WTC11 (cell line): ENCODE measurements at regions not wholly inside any gene's neighbourhood (a gene's known extent, or its start where the extent isn't known, plus 50 kb on each side); places are given as distances from the start of the nearest gene placed in this dataset.

Source experiments
- ATAC-seq: fragments of 200-7000 bp; cut with Tn5 transposase; 2 replicates; pipeline ENCODE4 v1.10.0; 2021; ENCODE audit warnings: mild to moderate bottlenecking, moderate library complexity
- CTCF ChIA-PET: fragments of 300-600 bp; sonication (Branson Sonifier 250); formaldehyde crosslinking; loops from one replicate; lab custom pipeline; 2021; ENCODE audit warnings: antibody characterized with exemption; lab: Charles Lee
- POLR2A ChIA-PET: fragments of 350-600 bp; sonication (Branson Sonifier 250); formaldehyde crosslinking; loops from one replicate; lab custom pipeline; 2021; ENCODE audit warnings: antibody characterized with exemption; lab: Charles Lee
- DNase-seq: peaks from one replicate; pipeline ENCODE4 v3.0.0; 2021; ENCODE audit warnings: low spot score
- H3K27ac Mint-ChIP-seq: 2 replicates; pipeline ENCODE4 v1.8.0; 2021; ENCODE audit warnings: mixed read lengths
- H3K27me3 Mint-ChIP-seq: 2 replicates; pipeline ENCODE4 v1.8.0; 2021; ENCODE audit warnings: low read depth, mild to moderate bottlenecking, moderate library complexity, mixed read lengths
- H3K36me3 Mint-ChIP-seq: 2 replicates; pipeline ENCODE4 v1.8.0; 2021; ENCODE audit warnings: mixed read lengths
- H3K4me1 Mint-ChIP-seq: 2 replicates; pipeline ENCODE4 v1.8.0; 2022; ENCODE audit warnings: mixed read lengths
- H3K4me3 Mint-ChIP-seq: 2 replicates; pipeline ENCODE4 v1.8.0; 2021; ENCODE audit warnings: mild to moderate bottlenecking, moderate library complexity, mixed read lengths
- H3K9me3 Mint-ChIP-seq: 2 replicates; pipeline ENCODE4 v1.8.0; 2021; ENCODE audit warnings: mixed read lengths
- ESRRA ChIP-seq: sonication (generic); formaldehyde crosslinking; IDR thresholded peaks from 2 replicates; pipeline ENCODE4 v1.8.1; 2022; ENCODE audit warnings: mild to moderate bottlenecking, missing genetic modification reagents, borderline replicate concordance
- JAZF1 ChIP-seq: fragments of 250-450 bp; sonication (Bioruptor Pico); IDR thresholded peaks from 2 replicates; pipeline ENCODE4 v1.9.0; 2021; ENCODE audit warnings: moderate library complexity, mild to moderate bottlenecking, inconsistent platforms
- JUN ChIP-seq: sonication (generic); formaldehyde crosslinking; IDR thresholded peaks from 2 replicates; pipeline ENCODE4 v1.8.0; 2023; ENCODE audit warnings: mild to moderate bottlenecking, missing genetic modification reagents
- NFE2L1 ChIP-seq: sonication (generic); formaldehyde crosslinking; IDR thresholded peaks from 2 replicates; pipeline ENCODE4 v1.8.1; 2023; ENCODE audit warnings: missing genetic modification reagents
- NFYB ChIP-seq: sonication (generic); formaldehyde crosslinking; conservative IDR thresholded peaks from 2 replicates; pipeline ENCODE4 v1.8.0; 2022; ENCODE audit warnings: low read depth, missing genetic modification reagents
- NR2C2 ChIP-seq: sonication (generic); formaldehyde crosslinking; IDR thresholded peaks from 2 replicates; pipeline ENCODE4 v1.8.0; 2022; ENCODE audit warnings: mild to moderate bottlenecking, missing genetic modification reagents
- OVOL2 ChIP-seq: fragments of 250-450 bp; sonication (Bioruptor Pico); IDR thresholded peaks from 2 replicates; pipeline ENCODE4 v1.9.0; 2021; ENCODE audit warnings: mild to moderate bottlenecking, borderline replicate concordance
- RORB ChIP-seq: fragments of 250-450 bp; sonication (Bioruptor Pico); IDR thresholded peaks from 2 replicates; pipeline ENCODE4 v1.9.0; 2021; ENCODE audit warnings: mild to moderate bottlenecking
- SMAD4 ChIP-seq: sonication (generic); formaldehyde crosslinking; IDR thresholded peaks from 2 replicates; pipeline ENCODE4 v1.8.0; 2022; ENCODE audit warnings: mild to moderate bottlenecking, missing genetic modification reagents
- TP53 ChIP-seq: sonication (generic); formaldehyde crosslinking; IDR thresholded peaks from 2 replicates; pipeline ENCODE4 v1.8.1; 2023; ENCODE audit warnings: mild to moderate bottlenecking, missing genetic modification reagents
- ZBTB21 ChIP-seq: sonication (generic); formaldehyde crosslinking; IDR thresholded peaks from 2 replicates; pipeline ENCODE4 v1.8.1; 2023; ENCODE audit warnings: mild to moderate bottlenecking, missing genetic modification reagents, borderline replicate concordance
- ZNF416 ChIP-seq: fragments of 250-450 bp; sonication (Bioruptor Pico); IDR thresholded peaks from 2 replicates; pipeline ENCODE4 v1.9.0; 2021; ENCODE audit warnings: mild to moderate bottlenecking, inconsistent platforms
- TF ChIP-seq, protein P1 (sequence below): sonication (generic); formaldehyde crosslinking; IDR thresholded peaks from 2 replicates; pipeline ENCODE4 v1.8.1; 2022; ENCODE audit warnings: low read depth, missing genetic modification reagents, borderline replicate concordance
- TF ChIP-seq, protein P2 (sequence below): sonication (generic); formaldehyde crosslinking; IDR thresholded peaks from 2 replicates; pipeline ENCODE4 v1.8.1; 2023; ENCODE audit warnings: mild to moderate bottlenecking, missing genetic modification reagents, moderate library complexity
- TF ChIP-seq, protein P3 (sequence below): sonication (generic); formaldehyde crosslinking; IDR thresholded peaks from 2 replicates; pipeline ENCODE4 v1.8.0; 2023; ENCODE audit warnings: missing genetic modification reagents, mild to moderate bottlenecking, borderline replicate concordance
- TF ChIP-seq, protein P4 (sequence below): sonication (generic); formaldehyde crosslinking; IDR thresholded peaks from 2 replicates; pipeline ENCODE4 v1.8.1; 2022; ENCODE audit warnings: mild to moderate bottlenecking, moderate library complexity, missing genetic modification reagents
- TF ChIP-seq, protein P5 (sequence below): sonication (generic); formaldehyde crosslinking; IDR thresholded peaks from 2 replicates; pipeline ENCODE4 v1.8.0; 2022; ENCODE audit warnings: mild to moderate bottlenecking, missing genetic modification reagents

DNA sequence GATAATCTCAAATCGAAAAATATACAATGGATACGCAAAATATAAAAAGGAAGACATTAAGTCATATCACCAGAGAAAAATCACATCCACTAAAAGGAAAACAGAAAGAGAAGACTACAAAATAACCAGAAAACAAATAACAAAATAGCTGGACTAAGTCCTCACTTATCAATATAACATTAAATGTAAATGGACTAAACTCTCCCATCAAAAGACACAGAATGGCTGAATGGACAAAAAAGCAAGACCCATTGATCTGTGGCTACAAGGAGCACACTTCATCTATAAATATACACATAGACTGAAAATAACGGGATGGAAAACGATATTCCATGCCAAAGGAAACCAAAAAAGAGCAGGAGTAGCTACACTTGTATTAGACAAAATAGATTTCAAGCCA is 161.0 kb upstream of the PRKD1 start:
- Mint-ChIP-seq H3K9me3 (peaks cover 85% of the 10 kb centered on the region), H3K27me3 (peaks cover 6% of the 10 kb centered on the region; the same call in 1 of the 2 replicates), H3K27ac (no peak overlapping the region), H3K4me1 (peaks cover 7% of the 10 kb centered on the region), H3K36me3 (peaks cover 60% of the 10 kb centered on the region), H3K4me3 (no peak overlapping the region)
- ChIA-PET CTCF (no interaction called here), POLR2A (no interaction called here)
- DNase-seq (no peak), ATAC-seq (no peak)
- TF ChIP-seq, protein P1, sequence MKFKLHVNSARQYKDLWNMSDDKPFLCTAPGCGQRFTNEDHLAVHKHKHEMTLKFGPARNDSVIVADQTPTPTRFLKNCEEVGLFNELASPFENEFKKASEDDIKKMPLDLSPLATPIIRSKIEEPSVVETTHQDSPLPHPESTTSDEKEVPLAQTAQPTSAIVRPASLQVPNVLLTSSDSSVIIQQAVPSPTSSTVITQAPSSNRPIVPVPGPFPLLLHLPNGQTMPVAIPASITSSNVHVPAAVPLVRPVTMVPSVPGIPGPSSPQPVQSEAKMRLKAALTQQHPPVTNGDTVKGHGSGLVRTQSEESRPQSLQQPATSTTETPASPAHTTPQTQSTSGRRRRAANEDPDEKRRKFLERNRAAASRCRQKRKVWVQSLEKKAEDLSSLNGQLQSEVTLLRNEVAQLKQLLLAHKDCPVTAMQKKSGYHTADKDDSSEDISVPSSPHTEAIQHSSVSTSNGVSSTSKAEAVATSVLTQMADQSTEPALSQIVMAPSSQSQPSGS (CRISPR knock-in tag), result no peak
- no peak for TF ChIP-seq TP53 (CRISPR knock-in tag)
- TF ChIP-seq, all 79 proteins: peak for 0

DNA sequence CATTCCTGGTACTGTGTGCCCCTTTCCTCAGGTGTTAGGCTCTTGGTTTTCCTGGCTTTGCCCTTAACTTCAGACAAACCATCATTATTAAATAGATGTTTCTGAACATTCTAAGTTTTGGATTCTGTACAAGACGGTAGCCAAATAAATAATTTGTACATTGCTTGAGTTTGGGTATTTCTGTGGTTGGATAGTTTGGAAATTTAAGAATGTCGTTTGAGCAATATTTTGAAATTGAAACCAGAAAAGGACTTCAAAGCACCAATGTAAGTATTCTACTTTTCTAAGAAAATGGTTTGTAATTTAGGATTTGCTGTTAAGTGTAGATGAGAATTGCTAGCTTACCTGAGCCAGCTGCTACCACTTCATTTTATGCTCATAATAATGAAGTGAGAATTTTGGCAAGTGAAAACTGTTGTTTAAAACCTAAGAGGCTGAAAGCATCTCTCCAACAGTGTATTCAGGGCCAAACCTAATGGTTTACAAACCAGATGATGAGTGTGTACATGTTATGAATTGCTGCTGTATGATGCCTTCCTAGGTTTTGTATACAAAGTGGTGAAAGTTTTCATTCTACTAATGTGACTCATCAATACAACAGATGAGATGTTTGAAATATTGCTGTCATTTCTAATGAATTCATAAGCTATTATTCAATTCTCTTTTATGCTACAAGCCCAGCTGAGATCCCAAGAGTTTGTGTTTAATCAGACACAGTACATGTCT is 181.5 kb upstream of the PRKD1 start:
- H3K36me3 Mint-ChIP-seq, result peaks cover 14% of the 10 kb centered on the region
- DNase-seq (no peak), ATAC-seq (no peak)
- H3K4me1 Mint-ChIP-seq, result no peaks in the 10 kb centered on the region
- peaks cover 32% of the 10 kb centered on the region for H3K9me3 Mint-ChIP-seq
- H3K27me3 Mint-ChIP-seq, result peaks cover 9% of the 10 kb centered on the region
- TF ChIP-seq NFYB (CRISPR knock-in tag) (no peak), ZBTB21 (CRISPR knock-in tag) (no peak), JAZF1 (CRISPR knock-in tag) (no peak), NFE2L1 (no peak), SMAD4 (no peak), NR2C2 (CRISPR knock-in tag) (no peak), ZNF416 (CRISPR knock-in tag) (no peak), RORB (CRISPR knock-in tag) (no peak), JUN (CRISPR knock-in tag) (no peak), ESRRA (CRISPR knock-in tag) (no peak), OVOL2 (no peak)
- TF ChIP-seq, protein P2, sequence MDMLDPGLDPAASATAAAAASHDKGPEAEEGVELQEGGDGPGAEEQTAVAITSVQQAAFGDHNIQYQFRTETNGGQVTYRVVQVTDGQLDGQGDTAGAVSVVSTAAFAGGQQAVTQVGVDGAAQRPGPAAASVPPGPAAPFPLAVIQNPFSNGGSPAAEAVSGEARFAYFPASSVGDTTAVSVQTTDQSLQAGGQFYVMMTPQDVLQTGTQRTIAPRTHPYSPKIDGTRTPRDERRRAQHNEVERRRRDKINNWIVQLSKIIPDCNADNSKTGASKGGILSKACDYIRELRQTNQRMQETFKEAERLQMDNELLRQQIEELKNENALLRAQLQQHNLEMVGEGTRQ (CRISPR knock-in tag), result no peak
- TF ChIP-seq, protein P3, sequence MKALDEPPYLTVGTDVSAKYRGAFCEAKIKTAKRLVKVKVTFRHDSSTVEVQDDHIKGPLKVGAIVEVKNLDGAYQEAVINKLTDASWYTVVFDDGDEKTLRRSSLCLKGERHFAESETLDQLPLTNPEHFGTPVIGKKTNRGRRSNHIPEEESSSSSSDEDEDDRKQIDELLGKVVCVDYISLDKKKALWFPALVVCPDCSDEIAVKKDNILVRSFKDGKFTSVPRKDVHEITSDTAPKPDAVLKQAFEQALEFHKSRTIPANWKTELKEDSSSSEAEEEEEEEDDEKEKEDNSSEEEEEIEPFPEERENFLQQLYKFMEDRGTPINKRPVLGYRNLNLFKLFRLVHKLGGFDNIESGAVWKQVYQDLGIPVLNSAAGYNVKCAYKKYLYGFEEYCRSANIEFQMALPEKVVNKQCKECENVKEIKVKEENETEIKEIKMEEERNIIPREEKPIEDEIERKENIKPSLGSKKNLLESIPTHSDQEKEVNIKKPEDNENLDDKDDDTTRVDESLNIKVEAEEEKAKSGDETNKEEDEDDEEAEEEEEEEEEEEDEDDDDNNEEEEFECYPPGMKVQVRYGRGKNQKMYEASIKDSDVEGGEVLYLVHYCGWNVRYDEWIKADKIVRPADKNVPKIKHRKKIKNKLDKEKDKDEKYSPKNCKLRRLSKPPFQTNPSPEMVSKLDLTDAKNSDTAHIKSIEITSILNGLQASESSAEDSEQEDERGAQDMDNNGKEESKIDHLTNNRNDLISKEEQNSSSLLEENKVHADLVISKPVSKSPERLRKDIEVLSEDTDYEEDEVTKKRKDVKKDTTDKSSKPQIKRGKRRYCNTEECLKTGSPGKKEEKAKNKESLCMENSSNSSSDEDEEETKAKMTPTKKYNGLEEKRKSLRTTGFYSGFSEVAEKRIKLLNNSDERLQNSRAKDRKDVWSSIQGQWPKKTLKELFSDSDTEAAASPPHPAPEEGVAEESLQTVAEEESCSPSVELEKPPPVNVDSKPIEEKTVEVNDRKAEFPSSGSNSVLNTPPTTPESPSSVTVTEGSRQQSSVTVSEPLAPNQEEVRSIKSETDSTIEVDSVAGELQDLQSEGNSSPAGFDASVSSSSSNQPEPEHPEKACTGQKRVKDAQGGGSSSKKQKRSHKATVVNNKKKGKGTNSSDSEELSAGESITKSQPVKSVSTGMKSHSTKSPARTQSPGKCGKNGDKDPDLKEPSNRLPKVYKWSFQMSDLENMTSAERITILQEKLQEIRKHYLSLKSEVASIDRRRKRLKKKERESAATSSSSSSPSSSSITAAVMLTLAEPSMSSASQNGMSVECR (CRISPR knock-in tag), result no peak
- TF ChIP-seq, protein P4, sequence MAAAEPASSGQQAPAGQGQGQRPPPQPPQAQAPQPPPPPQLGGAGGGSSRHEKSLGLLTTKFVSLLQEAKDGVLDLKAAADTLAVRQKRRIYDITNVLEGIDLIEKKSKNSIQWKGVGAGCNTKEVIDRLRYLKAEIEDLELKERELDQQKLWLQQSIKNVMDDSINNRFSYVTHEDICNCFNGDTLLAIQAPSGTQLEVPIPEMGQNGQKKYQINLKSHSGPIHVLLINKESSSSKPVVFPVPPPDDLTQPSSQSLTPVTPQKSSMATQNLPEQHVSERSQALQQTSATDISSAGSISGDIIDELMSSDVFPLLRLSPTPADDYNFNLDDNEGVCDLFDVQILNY, result no peak
- TF ChIP-seq, protein P5, sequence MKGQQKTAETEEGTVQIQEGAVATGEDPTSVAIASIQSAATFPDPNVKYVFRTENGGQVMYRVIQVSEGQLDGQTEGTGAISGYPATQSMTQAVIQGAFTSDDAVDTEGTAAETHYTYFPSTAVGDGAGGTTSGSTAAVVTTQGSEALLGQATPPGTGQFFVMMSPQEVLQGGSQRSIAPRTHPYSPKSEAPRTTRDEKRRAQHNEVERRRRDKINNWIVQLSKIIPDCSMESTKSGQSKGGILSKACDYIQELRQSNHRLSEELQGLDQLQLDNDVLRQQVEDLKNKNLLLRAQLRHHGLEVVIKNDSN, result no peak
- CTCF ChIA-PET, result interaction anchor here (1.3 kb wide), 1 partner anchor 106 kb away, joined by 3 read pairs; no protein-coding TSS in a partner anchor
- POLR2A ChIA-PET, result no interaction called here
- no peak overlapping the region for H3K27ac Mint-ChIP-seq
- no peak overlapping the region for H3K4me3 Mint-ChIP-seq
